ENCODE measurements at regions not wholly inside any gene's neighbourhood (a gene's known extent, or its start where the extent isn't known, plus 50 kb on each side); places are given as distances from the start of the nearest gene placed in this dataset.

GRCh38 chr11:37089439-37089838 is 491.4 kb upstream of the RAG2 start:
- no peak for DNase-seq

- no peak for DNase-seq
Measured at GRCh38 chr11:37088573-37088910, 490.5 kb upstream of the RAG2 start.

- no peak for DNase-seq
Measured at GRCh38 chr11:37087650-37088572, 489.9 kb upstream of the RAG2 start.

GRCh38 chr11:37078521-37078920 is 480.5 kb upstream of the RAG2 start:
- DNase-seq: no peak

GRCh38 chr11:37076866-37077265 is 478.8 kb upstream of the RAG2 start:
- DNase-seq: no peak

GRCh38 chr11:37072538-37073055 is 474.6 kb upstream of the RAG2 start:
- DNase-seq: no peak

- no peak for DNase-seq
Measured at GRCh38 chr11:37050311-37050710, 452.3 kb upstream of the RAG2 start.

- DNase-seq: no peak
Measured at GRCh38 chr11:37040921-37041320, 442.9 kb upstream of the RAG2 start.

- DNase-seq: no peak
Measured at GRCh38 chr11:37038911-37039310, 440.9 kb upstream of the RAG2 start.

- DNase-seq: no peak
Measured at GRCh38 chr11:37026741-37027140, 428.7 kb upstream of the RAG2 start.

GRCh38 chr11:37026326-37026725 is 428.3 kb upstream of the RAG2 start:
- DNase-seq: no peak

- DNase-seq: no peak
Measured at GRCh38 chr11:37006563-37006962, 408.5 kb upstream of the RAG2 start.

GRCh38 chr11:37002831-37003230 is 404.8 kb upstream of the RAG2 start:
- DNase-seq: no peak

- no peak for DNase-seq
Measured at GRCh38 chr11:36997656-36998055, 399.6 kb upstream of the RAG2 start.

- DNase-seq: no peak
Measured at GRCh38 chr11:36996795-36997194, 398.8 kb upstream of the RAG2 start.

GRCh38 chr11:36994208-36994607 is 396.2 kb upstream of the RAG2 start:
- no peak for DNase-seq

- no peak for DNase-seq
Measured at GRCh38 chr11:36988556-36988955, 390.5 kb upstream of the RAG2 start.

- no peak for DNase-seq
Measured at GRCh38 chr11:36985562-36985961, 387.5 kb upstream of the RAG2 start.

- no peak for DNase-seq
Measured at GRCh38 chr11:36976741-36977140, 378.7 kb upstream of the RAG2 start.

GRCh38 chr11:36974771-36975170 is 376.7 kb upstream of the RAG2 start:
- no peak for DNase-seq

- DNase-seq: no peak
Measured at GRCh38 chr11:36953976-36954375, 355.9 kb upstream of the RAG2 start.

- DNase-seq: no peak
Measured at GRCh38 chr11:36948460-36949127, 350.6 kb upstream of the RAG2 start.

GRCh38 chr11:36945384-36945783 is 347.3 kb upstream of the RAG2 start:
- DNase-seq: no peak

- DNase-seq: no peak
Measured at GRCh38 chr11:36933481-36933880, 335.4 kb upstream of the RAG2 start.
